Ishikawa (cell line): ENCODE measurements at regions not wholly inside any gene's neighbourhood (a gene's known extent, or its start where the extent isn't known, plus 50 kb on each side); places are given as distances from the start of the nearest gene placed in this dataset.

Source experiments
- CEBPB ChIP-seq: IDR thresholded peaks from 2 replicates; pipeline ENCODE4 v1.6.1; 2012
- CREB1 ChIP-seq: IDR thresholded peaks from 2 replicates; pipeline ENCODE4 v1.6.1; 2012; ENCODE audit warnings: low read depth
- EGR1 ChIP-seq: IDR thresholded peaks from 2 replicates; pipeline ENCODE4 v1.6.1; 2012
- EP300 ChIP-seq: IDR thresholded peaks from 2 replicates; pipeline ENCODE4 v1.6.1; 2012; ENCODE audit warnings: borderline replicate concordance
- FOXM1 ChIP-seq: IDR thresholded peaks from 2 replicates; pipeline ENCODE4 v1.6.1; 2012; ENCODE audit warnings: low read depth, borderline replicate concordance
- NFIC ChIP-seq: IDR thresholded peaks from 2 replicates; pipeline ENCODE4 v1.6.1; 2012
- RAD21 ChIP-seq: IDR thresholded peaks from 2 replicates; pipeline ENCODE4 v1.6.1; 2012; ENCODE audit warnings: low read depth
- TAF1 ChIP-seq: IDR thresholded peaks from 2 replicates; pipeline ENCODE4 v1.6.1; 2012; ENCODE audit warnings: low read depth, mild to moderate bottlenecking
- TCF12 ChIP-seq: IDR thresholded peaks from 2 replicates; pipeline ENCODE4 v1.6.1; 2012; ENCODE audit warnings: low read depth
- TEAD4 ChIP-seq: IDR thresholded peaks from 2 replicates; pipeline ENCODE4 v1.6.1; 2012
- YY1 ChIP-seq: IDR thresholded peaks from 2 replicates; pipeline ENCODE4 v1.6.1; 2012; ENCODE audit warnings: low read depth
- ZBTB7A ChIP-seq: IDR thresholded peaks from 2 replicates; pipeline ENCODE4 v1.6.1; 2012; ENCODE audit warnings: low read depth
- TF ChIP-seq, protein P1 (sequence below): IDR thresholded peaks from 2 replicates; pipeline ENCODE4 v1.6.1; 2012
- TF ChIP-seq, protein P2 (sequence below): IDR thresholded peaks from 2 replicates; pipeline ENCODE4 v1.6.1; 2012
- TF ChIP-seq, protein P3 (sequence below): IDR thresholded peaks from 2 replicates; pipeline ENCODE4 v1.6.1; 2012; ENCODE audit warnings: low read depth, mild to moderate bottlenecking

DNA sequence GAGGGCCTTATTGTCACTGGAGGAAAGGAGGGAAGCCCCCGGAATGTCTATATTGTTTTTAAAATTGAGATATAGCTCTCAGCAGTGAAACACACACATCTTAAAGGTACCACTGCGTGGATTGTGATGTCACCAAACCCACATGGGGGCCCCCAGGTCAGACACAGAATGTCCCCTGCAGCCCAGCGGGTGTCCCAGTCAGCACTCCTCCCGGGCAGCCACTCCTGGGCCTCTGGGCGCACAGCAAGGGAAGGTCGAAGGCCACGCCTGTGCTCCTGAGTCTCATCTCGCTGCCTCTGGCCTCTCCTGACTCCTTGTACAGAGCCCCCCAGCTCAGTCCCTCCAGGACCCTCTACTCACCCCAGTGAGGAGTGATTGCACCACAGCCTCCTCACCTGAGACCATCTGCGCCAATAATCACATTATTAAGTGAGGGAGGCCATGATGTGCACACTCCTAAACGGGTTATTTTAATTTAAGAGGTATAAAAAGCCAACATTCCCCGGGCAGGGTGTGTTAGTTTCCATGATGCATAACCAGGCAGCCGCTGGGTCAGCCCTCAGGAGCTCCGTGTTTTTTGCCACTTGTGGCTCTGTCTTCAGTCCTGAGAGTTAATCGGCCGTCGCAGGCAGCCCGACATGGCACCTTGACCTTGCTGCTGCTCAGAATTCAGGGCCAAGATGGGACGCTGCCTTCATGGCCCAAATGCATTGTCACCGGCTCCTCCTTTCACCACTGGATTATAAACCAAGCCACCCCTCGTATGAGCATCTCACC lies 1089.3 kb downstream of the BRD1 start:
- TF ChIP-seq YY1 (no peak), TAF1 (no peak), RAD21 (no peak), NFIC (no peak), ZBTB7A (no peak)
- TF ChIP-seq, protein P1, sequence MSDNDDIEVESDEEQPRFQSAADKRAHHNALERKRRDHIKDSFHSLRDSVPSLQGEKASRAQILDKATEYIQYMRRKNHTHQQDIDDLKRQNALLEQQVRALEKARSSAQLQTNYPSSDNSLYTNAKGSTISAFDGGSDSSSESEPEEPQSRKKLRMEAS = no peak
- TF ChIP-seq, protein P2, sequence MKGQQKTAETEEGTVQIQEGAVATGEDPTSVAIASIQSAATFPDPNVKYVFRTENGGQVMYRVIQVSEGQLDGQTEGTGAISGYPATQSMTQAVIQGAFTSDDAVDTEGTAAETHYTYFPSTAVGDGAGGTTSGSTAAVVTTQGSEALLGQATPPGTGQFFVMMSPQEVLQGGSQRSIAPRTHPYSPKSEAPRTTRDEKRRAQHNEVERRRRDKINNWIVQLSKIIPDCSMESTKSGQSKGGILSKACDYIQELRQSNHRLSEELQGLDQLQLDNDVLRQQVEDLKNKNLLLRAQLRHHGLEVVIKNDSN = no peak

DNA sequence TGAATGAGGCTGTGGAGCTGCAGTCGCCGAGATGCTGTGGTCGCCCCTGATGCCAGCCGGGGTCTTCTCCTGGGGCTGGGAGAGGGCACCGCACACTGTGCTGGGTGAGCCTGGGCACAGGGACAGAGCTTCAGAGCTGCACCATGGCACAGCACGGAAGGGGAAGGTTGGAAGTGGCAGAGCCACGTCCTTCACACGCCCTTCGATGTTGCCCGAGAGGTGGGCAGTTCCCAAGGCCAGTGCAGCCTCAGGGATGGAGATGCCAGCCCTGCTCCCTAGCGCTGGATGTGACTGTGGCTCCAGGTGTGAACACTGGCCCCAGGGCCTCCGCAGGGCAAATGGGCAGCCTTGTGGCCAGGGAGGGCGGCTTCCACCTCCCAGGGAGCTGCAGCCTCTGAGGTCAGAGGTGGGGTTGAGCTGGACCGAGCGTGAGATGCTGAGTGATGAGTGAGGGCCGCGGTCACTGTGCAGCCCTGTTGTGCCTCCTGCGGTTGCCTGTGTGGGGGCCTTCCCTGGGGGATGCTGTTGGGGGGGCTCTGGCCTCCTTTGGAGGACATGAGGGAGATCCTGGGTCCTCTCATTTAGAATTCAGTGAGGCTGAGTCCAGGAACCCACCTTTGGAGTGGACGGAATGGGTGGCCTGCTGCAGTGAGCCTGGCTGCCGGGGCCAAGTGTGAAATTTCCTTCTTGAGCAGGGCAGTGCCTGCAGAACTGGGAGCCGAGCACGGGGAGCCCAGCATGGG lies 1090.0 kb downstream of the BRD1 start:
- TF ChIP-seq EP300 = no peak

DNA sequence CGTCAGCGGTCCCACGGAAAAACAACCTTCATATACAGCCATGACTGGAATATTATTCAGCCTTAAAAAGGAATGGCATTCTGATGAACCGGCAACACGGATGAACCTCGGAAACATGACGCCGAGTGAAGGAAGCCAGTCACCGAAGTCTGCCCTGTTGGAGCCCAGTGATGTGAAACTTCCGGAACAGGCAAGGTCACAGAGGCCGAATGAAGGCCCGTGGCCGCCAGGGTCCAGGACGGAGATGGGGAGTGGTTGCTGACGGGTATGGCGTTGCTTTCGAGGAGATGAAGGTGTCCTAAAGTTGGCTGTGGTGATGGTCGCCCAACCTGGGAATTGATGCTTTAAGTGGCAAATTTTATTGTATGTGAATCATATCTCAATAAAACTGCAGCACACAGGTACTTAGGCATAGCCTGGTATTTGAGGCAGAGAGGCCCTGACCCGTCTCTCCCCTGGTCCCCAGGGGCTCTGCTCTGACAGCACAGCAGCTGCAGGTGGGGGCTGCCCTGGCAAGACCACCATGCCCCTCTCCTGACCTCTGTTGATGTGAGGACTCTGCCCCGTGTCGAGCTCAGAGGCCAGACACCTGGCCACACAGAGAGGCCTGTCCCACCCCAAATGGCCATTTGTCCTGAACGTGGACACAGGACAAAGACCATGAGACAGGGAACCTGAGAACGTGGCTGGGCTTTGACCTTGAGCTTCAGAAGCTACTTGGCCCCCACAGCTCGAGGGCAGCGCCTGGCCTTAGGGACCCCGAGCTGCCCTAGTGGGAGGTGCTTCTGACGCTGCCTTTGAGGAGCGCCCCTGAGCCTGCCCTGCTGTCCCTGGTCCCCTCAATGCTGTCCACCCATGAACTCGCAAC lies 1090.8 kb downstream of the BRD1 start:
- TF ChIP-seq FOXM1 = no peak
- no peak for TF ChIP-seq TCF12
- TF ChIP-seq CEBPB = no peak
- TF ChIP-seq, protein P3, sequence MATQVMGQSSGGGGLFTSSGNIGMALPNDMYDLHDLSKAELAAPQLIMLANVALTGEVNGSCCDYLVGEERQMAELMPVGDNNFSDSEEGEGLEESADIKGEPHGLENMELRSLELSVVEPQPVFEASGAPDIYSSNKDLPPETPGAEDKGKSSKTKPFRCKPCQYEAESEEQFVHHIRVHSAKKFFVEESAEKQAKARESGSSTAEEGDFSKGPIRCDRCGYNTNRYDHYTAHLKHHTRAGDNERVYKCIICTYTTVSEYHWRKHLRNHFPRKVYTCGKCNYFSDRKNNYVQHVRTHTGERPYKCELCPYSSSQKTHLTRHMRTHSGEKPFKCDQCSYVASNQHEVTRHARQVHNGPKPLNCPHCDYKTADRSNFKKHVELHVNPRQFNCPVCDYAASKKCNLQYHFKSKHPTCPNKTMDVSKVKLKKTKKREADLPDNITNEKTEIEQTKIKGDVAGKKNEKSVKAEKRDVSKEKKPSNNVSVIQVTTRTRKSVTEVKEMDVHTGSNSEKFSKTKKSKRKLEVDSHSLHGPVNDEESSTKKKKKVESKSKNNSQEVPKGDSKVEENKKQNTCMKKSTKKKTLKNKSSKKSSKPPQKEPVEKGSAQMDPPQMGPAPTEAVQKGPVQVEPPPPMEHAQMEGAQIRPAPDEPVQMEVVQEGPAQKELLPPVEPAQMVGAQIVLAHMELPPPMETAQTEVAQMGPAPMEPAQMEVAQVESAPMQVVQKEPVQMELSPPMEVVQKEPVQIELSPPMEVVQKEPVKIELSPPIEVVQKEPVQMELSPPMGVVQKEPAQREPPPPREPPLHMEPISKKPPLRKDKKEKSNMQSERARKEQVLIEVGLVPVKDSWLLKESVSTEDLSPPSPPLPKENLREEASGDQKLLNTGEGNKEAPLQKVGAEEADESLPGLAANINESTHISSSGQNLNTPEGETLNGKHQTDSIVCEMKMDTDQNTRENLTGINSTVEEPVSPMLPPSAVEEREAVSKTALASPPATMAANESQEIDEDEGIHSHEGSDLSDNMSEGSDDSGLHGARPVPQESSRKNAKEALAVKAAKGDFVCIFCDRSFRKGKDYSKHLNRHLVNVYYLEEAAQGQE = no peak
- no peak for TF ChIP-seq CREB1
- no peak for TF ChIP-seq EGR1
- TF ChIP-seq, protein P1 = no peak
- TF ChIP-seq TAF1 = no peak
- no peak for TF ChIP-seq NFIC
- TF ChIP-seq RAD21 = no peak
- no peak for TF ChIP-seq YY1
- no peak for TF ChIP-seq ZBTB7A
- no peak for TF ChIP-seq EP300
- TF ChIP-seq TEAD4 = no peak
- TF ChIP-seq, protein P2 = no peak

DNA sequence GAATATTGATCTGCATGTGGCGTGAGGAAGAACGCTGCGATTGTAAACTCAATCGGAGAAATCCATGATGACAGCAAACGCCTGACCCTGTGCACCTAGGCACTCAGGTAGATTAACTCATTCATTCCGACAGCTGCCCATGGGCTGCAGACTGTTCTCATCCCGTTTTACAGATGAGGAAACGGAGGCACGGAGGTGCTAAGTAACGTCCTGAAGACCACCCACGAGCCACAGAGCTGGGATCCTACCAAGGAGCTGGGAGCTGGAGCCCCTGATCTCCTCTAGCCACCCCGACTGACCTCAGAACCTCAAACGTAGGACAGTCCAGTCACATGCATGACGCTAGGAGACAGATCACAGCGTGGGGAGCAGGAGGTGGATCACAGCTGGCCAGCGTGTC lies 1092.7 kb downstream of the BRD1 start:
- TF ChIP-seq TEAD4 (no peak), NFIC (no peak), TAF1 (no peak), CEBPB (no peak), RAD21 (no peak), TCF12 (no peak), EGR1 (no peak), YY1 (no peak), CREB1 (no peak)
- TF ChIP-seq, protein P3 = no peak
- TF ChIP-seq, protein P1 = no peak
- TF ChIP-seq, protein P2 = no peak

DNA sequence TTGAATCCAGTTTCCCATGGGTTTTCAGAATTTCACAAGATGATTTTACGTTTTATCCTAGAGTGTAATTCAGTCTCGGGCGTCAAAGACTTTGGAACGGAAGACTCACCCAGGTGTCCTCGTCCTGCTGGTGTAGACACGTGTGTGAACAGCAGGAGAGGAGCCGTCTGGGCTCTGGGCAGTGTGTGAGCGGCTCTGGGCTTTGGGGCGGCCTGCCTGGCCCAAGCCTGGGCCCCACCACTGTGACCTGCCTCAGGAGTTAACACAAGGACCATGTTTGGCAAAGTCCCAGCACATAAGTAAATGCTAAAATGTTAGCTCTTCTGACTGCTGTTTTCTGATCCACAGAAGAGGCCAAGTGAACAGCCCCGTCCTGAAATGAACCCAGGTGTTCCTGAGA lies 1093.3 kb downstream of the BRD1 start:
- TF ChIP-seq ZBTB7A = no peak
- no peak for TF ChIP-seq YY1
- TF ChIP-seq EGR1 = no peak
- TF ChIP-seq RAD21 = no peak
- no peak for TF ChIP-seq CEBPB
- TF ChIP-seq, protein P3 = no peak
- TF ChIP-seq, protein P1 = no peak
- TF ChIP-seq FOXM1 = no peak
- TF ChIP-seq NFIC = no peak
- TF ChIP-seq TAF1 = no peak
- TF ChIP-seq TCF12 = no peak
- TF ChIP-seq, protein P2 = no peak
- no peak for TF ChIP-seq TEAD4
- no peak for TF ChIP-seq CREB1
- TF ChIP-seq EP300 = no peak
